B cell (primary cell): ENCODE measurements at regions not wholly inside any gene's neighbourhood (a gene's known extent, or its start where the extent isn't known, plus 50 kb on each side); places are given as distances from the start of the nearest gene placed in this dataset.

ENCODE experiments used
- ATAC-seq: fragments of 200-7000 bp; cut with Tn5 transposase; one replicate; pipeline ENCODE4 v1.10.0; 2021; ENCODE audit warnings: low read depth, mild to moderate bottlenecking, moderate number of reproducible peaks, moderate library complexity
- CTCF ChIA-PET: fragments of 350-600 bp; sonication (Branson Sonifier 250); formaldehyde crosslinking; loops from one replicate; lab custom pipeline; 2021; ENCODE audit warnings: antibody characterized with exemption, inconsistent platforms; lab: Charles Lee
- POLR2A ChIA-PET: fragments of 350-600 bp; sonication (Branson Sonifier 250); formaldehyde crosslinking; loops from one replicate; lab custom pipeline; 2021; ENCODE audit warnings: antibody characterized with exemption; lab: Charles Lee
- DNase-seq: peaks from one replicate; pipeline ENCODE4 v3.0.0; 2013
- H2AFZ ChIP-seq: 2 replicates; pipeline ENCODE4 v1.6.1; 2012; ENCODE audit warnings: mild to moderate bottlenecking, low read depth, low read length; ENCODE audit not compliant: insufficient read depth, poor library complexity, severe bottlenecking
- H3K27ac ChIP-seq, 2 donors: 1 replicate in 1 of 2; 2 replicates in 1 of 2; pipeline ENCODE4 v1.5.1; 2012 to 2013; ENCODE audit warnings: low read length in 2 of 2, mild to moderate bottlenecking in 2 of 2, moderate library complexity in 1 of 2
- H3K27me3 ChIP-seq, 4 experiments: fragments of 200-600 bp in 1 of 4; sonication (generic) in 1 of 4; replicated peaks in 1 of 4; 1 replicate in 2 of 4; 2 replicates in 2 of 4; pipeline versions ENCODE4 v1.6.1 to v1.7.0; 2013 to 2016; ENCODE audit warnings: low read length in 3 of 4, mild to moderate bottlenecking in 2 of 4, mixed read lengths in 1 of 4, moderate library complexity in 1 of 4; ENCODE audit not compliant: insufficient read depth in 4 of 4, control insufficient read depth in 3 of 4; ENCODE audit errors: control extremely low read depth in 1 of 4
- H3K36me3 ChIP-seq, 2 experiments: replicated peaks in 1 of 2; 1 replicate in 1 of 2; 2 replicates in 1 of 2; pipeline versions ENCODE4 v1.6.1 to v1.7.1; 2013; ENCODE audit warnings: low read length in 1 of 2; ENCODE audit not compliant: insufficient read depth in 2 of 2, control insufficient read depth in 1 of 2; ENCODE audit errors: control extremely low read depth in 1 of 2, extremely low read depth in 1 of 2
- H3K4me1 ChIP-seq, 2 donors: fragments of 200-600 bp in 1 of 2; sonication (generic) in 1 of 2; 1 replicate in 1 of 2; 2 replicates in 1 of 2; pipeline versions ENCODE4 v1.5.1 to v1.6.1; 2013 to 2017; ENCODE audit warnings: low read length in 2 of 2; ENCODE audit not compliant: control insufficient read depth in 2 of 2, insufficient read depth in 2 of 2
- H3K4me2 ChIP-seq: replicated peaks from 2 replicates; pipeline ENCODE3; 2012; ENCODE audit warnings: mild to moderate bottlenecking, low read depth, low read length; ENCODE audit not compliant: poor library complexity, severe bottlenecking
- H3K4me3 ChIP-seq, 5 experiments: fragments of 200-600 bp in 1 of 5; sonication (generic) in 1 of 5; 1 replicate in 3 of 5; 2 replicates in 2 of 5; pipeline versions ENCODE4 v1.5.1 to v1.7.0; 2011 to 2016; ENCODE audit warnings: low read length in 4 of 5, mild to moderate bottlenecking in 4 of 5, low read depth in 2 of 5, control low read depth in 1 of 5, moderate library complexity in 1 of 5; ENCODE audit not compliant: insufficient read depth in 1 of 5; ENCODE audit errors: control extremely low read depth in 1 of 5, extremely low read depth in 1 of 5
- H3K79me2 ChIP-seq: fragments of 200-600 bp; sonication (generic); one replicate; pipeline ENCODE4 v1.6.0; 2016; ENCODE audit warnings: low read length; ENCODE audit not compliant: control insufficient read depth, insufficient read depth
- H3K9ac ChIP-seq: fragments of 200-600 bp; sonication (generic); 2 replicates; pipeline ENCODE4 v1.6.1; 2017; ENCODE audit warnings: mild to moderate bottlenecking, low read length, moderate library complexity
- H3K9me3 ChIP-seq, 3 donors: one replicate each; pipeline versions ENCODE4 v1.6.1 to v1.7.1; 2013; ENCODE audit warnings: low read length in 2 of 3; ENCODE audit not compliant: control insufficient read depth in 2 of 3, insufficient read depth in 1 of 3; ENCODE audit errors: control extremely low read depth in 1 of 3
- H4K20me1 ChIP-seq: 2 replicates; pipeline ENCODE4 v1.6.0; 2012; ENCODE audit warnings: mild to moderate bottlenecking, low read length; ENCODE audit not compliant: insufficient read depth, control insufficient read depth, poor library complexity, severe bottlenecking
- H3K27ac Mint-ChIP-seq: one replicate; pipeline ENCODE4 v1.8.0; 2021; ENCODE audit warnings: mixed read lengths
- H3K27me3 Mint-ChIP-seq: one replicate; pipeline ENCODE4 v1.8.0; 2021; ENCODE audit warnings: mixed read lengths
- H3K4me1 Mint-ChIP-seq: one replicate; pipeline ENCODE4 v1.8.0; 2021; ENCODE audit warnings: mixed read lengths
- H3K4me3 Mint-ChIP-seq: one replicate; pipeline ENCODE4 v1.8.0; 2021; ENCODE audit warnings: mixed read lengths
- H3K9me3 Mint-ChIP-seq: one replicate; pipeline ENCODE4 v1.8.0; 2022; ENCODE audit warnings: mixed read lengths; ENCODE audit not compliant: insufficient read depth
- EZH2 ChIP-seq: IDR thresholded peaks from 2 replicates; pipeline ENCODE4 v1.6.1; 2012; ENCODE audit warnings: borderline replicate concordance, low read depth, mild to moderate bottlenecking, moderate library complexity, low read length; ENCODE audit not compliant: insufficient read depth, poor library complexity, severe bottlenecking
- WGBS: methylation state at CpG from one replicate; pipeline ENCODE4 v1.1.5; 2013; ENCODE audit warnings: missing lambda C conversion rate; ENCODE audit not compliant: insufficient coverage; 5-methylcytosine and 5-hydroxymethylcytosine counted together
- intact Hi-C: fragments of 100-400 bp; cut with micrococcal nuclease; formaldehyde crosslinking; loops from one replicate; pipeline ENCODE4 v1.10.0; 2022
- TF ChIP-seq, protein P1 (sequence below): fragments of 200-600 bp; IDR thresholded peaks from one replicate; pipeline ENCODE4 v1.8.0; 2022; ENCODE audit warnings: antibody characterized with exemption, mild to moderate bottlenecking

DNA sequence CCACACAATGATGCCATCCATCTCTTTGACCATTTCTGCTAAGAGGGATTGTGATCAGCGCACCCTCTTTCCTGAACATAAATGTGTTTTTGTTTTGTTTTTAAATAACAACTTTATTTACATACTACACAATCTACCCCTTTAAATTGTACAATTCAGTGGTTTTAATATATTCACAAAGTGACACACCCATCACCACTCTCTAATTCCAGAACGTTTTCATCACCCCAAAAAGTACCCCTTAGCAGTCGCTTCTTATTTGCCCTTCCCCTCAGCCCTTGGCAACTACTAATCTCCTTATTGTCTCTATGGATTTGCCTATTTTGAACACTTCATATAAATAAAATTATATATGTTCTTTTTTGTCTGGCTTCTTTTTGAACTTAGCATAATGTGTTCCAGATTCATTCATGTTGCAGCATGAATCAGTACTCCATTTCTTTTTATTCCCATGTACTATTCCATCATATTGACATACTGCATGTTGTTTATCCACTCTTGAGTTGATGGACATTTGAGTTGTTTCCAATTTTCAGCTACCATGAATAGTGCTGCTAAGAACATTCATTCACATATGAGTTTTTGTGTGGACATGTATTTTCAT, 150.9 kb upstream of the NABP1 start:
- CTCF ChIA-PET, result no interaction called here
- no peaks in the 10 kb centered on the region for H3K79me2 ChIP-seq
- H3K4me3 ChIP-seq, result no peak overlapping the region
- no peaks in the 10 kb centered on the region for H4K20me1 ChIP-seq
- intact Hi-C loops, result no loop called here
- no peaks in the 10 kb centered on the region for H3K9me3 ChIP-seq
- no peak overlapping the region for H3K4me3 Mint-ChIP-seq
- no peak for ATAC-seq
- DNase-seq, result no peak
- no peaks in the 10 kb centered on the region for H3K27me3 ChIP-seq
- no CpG with 5 or more reads among the region's 3 CpGs for WGBS
- no peak overlapping the region for H3K9ac ChIP-seq
- peaks cover 3% of the 10 kb centered on the region for H3K27me3 Mint-ChIP-seq
- H2AFZ ChIP-seq, result no peak overlapping the region
- no peaks in the 10 kb centered on the region for H3K36me3 ChIP-seq
- no peaks in the 10 kb centered on the region for H3K9me3 Mint-ChIP-seq
- POLR2A ChIA-PET, result no interaction called here
- no peak overlapping the region for H3K27ac ChIP-seq
- no peak overlapping the region for H3K4me2 ChIP-seq
- no peaks in the 10 kb centered on the region for H3K4me1 Mint-ChIP-seq
- H3K27ac Mint-ChIP-seq, result no peak overlapping the region
- no peaks in the 10 kb centered on the region for H3K4me1 ChIP-seq
- TF ChIP-seq, protein P1, sequence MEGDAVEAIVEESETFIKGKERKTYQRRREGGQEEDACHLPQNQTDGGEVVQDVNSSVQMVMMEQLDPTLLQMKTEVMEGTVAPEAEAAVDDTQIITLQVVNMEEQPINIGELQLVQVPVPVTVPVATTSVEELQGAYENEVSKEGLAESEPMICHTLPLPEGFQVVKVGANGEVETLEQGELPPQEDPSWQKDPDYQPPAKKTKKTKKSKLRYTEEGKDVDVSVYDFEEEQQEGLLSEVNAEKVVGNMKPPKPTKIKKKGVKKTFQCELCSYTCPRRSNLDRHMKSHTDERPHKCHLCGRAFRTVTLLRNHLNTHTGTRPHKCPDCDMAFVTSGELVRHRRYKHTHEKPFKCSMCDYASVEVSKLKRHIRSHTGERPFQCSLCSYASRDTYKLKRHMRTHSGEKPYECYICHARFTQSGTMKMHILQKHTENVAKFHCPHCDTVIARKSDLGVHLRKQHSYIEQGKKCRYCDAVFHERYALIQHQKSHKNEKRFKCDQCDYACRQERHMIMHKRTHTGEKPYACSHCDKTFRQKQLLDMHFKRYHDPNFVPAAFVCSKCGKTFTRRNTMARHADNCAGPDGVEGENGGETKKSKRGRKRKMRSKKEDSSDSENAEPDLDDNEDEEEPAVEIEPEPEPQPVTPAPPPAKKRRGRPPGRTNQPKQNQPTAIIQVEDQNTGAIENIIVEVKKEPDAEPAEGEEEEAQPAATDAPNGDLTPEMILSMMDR, result no peak
- TF ChIP-seq EZH2, result no peak

DNA sequence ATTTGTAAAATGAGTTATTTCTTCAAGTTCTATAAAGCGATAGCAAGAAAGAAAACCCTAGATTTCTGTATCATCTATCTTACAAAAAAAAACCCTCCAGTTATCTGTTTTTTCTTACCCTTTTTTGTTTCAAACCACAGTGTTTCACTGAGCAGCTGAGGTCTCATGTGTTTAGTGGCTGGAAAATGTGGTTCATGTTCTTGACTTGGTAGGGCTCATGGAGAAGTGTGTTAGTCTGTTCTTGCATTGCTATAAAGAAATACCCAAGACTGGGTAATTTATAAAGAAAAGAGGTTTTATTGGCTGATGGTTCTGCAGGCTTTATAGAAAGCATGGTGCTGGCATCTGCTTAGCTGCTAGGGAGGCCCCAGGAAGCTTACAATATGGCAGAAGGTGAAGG, 147.3 kb upstream of the NABP1 start:
- H3K27me3 ChIP-seq, result no peaks in the 10 kb centered on the region
- DNase-seq (no peak), ATAC-seq (no peak)
- no peak overlapping the region for H3K9ac ChIP-seq
- CTCF ChIA-PET, result interaction anchor here (1.1 to 1.7 kb wide), 5 partner anchors 9 to 632 kb away, joined by 3 to 5 read pairs (median 4); no protein-coding TSS in a partner anchor
- POLR2A ChIA-PET, result no interaction called here
- no peaks in the 10 kb centered on the region for H3K4me1 ChIP-seq
- H4K20me1 ChIP-seq, result no peaks in the 10 kb centered on the region
- no peak overlapping the region for H2AFZ ChIP-seq
- H3K4me2 ChIP-seq, result no peak overlapping the region
- no peaks in the 10 kb centered on the region for H3K36me3 ChIP-seq
- no peaks in the 10 kb centered on the region for H3K79me2 ChIP-seq
- H3K9me3 ChIP-seq, result no peaks in the 10 kb centered on the region
- no peak overlapping the region for H3K4me3 ChIP-seq
- Mint-ChIP-seq H3K4me3 (no peak overlapping the region), H3K9me3 (no peaks in the 10 kb centered on the region), H3K4me1 (no peaks in the 10 kb centered on the region), H3K27ac (no peak overlapping the region), H3K27me3 (peaks cover 8% of the 10 kb centered on the region)
- TF ChIP-seq EZH2, result no peak
- TF ChIP-seq, protein P1, result no peak
- no CpG with 5 or more reads among the region's 1 CpG for WGBS
- intact Hi-C loops, result no loop called here
- H3K27ac ChIP-seq, result no peak overlapping the region
